ENCODE measurements at regions not wholly inside any gene's neighbourhood (a gene's known extent, or its start where the extent isn't known, plus 50 kb on each side); places are given as distances from the start of the nearest gene placed in this dataset.

GRCh38 chr14:97532052-97532451 lies 734.9 kb downstream of the VRK1 start:
- no peak for DNase-seq (ENCODE audit: low read depth in 1 of 2, low spot score in 1 of 2)
- Histone ChIP-seq H3K4me3 (replicated peaks; ENCODE audit: insufficient read depth, low read length) (no peak overlapping the region), H3K27ac (replicated peaks) (no peak overlapping the region), H3K27me3 (ENCODE audit: insufficient read depth, poor library complexity, severe bottlenecking) (no peaks in the 10 kb centered on the region)
- TF ChIP-seq POLR2AphosphoS5 (IDR thresholded peaks at IDR 0.05; ENCODE audit: low read depth) (no peak), GABPA (IDR thresholded peaks at IDR 0.05; ENCODE audit: low read depth) (no peak)
- TF ChIP-seq, protein P1, sequence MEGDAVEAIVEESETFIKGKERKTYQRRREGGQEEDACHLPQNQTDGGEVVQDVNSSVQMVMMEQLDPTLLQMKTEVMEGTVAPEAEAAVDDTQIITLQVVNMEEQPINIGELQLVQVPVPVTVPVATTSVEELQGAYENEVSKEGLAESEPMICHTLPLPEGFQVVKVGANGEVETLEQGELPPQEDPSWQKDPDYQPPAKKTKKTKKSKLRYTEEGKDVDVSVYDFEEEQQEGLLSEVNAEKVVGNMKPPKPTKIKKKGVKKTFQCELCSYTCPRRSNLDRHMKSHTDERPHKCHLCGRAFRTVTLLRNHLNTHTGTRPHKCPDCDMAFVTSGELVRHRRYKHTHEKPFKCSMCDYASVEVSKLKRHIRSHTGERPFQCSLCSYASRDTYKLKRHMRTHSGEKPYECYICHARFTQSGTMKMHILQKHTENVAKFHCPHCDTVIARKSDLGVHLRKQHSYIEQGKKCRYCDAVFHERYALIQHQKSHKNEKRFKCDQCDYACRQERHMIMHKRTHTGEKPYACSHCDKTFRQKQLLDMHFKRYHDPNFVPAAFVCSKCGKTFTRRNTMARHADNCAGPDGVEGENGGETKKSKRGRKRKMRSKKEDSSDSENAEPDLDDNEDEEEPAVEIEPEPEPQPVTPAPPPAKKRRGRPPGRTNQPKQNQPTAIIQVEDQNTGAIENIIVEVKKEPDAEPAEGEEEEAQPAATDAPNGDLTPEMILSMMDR (IDR thresholded peaks at IDR 0.05; ENCODE audit: insufficient read depth, low read length) = no peak
- TF ChIP-seq, protein P2, sequence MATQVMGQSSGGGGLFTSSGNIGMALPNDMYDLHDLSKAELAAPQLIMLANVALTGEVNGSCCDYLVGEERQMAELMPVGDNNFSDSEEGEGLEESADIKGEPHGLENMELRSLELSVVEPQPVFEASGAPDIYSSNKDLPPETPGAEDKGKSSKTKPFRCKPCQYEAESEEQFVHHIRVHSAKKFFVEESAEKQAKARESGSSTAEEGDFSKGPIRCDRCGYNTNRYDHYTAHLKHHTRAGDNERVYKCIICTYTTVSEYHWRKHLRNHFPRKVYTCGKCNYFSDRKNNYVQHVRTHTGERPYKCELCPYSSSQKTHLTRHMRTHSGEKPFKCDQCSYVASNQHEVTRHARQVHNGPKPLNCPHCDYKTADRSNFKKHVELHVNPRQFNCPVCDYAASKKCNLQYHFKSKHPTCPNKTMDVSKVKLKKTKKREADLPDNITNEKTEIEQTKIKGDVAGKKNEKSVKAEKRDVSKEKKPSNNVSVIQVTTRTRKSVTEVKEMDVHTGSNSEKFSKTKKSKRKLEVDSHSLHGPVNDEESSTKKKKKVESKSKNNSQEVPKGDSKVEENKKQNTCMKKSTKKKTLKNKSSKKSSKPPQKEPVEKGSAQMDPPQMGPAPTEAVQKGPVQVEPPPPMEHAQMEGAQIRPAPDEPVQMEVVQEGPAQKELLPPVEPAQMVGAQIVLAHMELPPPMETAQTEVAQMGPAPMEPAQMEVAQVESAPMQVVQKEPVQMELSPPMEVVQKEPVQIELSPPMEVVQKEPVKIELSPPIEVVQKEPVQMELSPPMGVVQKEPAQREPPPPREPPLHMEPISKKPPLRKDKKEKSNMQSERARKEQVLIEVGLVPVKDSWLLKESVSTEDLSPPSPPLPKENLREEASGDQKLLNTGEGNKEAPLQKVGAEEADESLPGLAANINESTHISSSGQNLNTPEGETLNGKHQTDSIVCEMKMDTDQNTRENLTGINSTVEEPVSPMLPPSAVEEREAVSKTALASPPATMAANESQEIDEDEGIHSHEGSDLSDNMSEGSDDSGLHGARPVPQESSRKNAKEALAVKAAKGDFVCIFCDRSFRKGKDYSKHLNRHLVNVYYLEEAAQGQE (IDR thresholded peaks at IDR 0.05; ENCODE audit: insufficient replicate concordance, low read depth) = no peak

DNA sequence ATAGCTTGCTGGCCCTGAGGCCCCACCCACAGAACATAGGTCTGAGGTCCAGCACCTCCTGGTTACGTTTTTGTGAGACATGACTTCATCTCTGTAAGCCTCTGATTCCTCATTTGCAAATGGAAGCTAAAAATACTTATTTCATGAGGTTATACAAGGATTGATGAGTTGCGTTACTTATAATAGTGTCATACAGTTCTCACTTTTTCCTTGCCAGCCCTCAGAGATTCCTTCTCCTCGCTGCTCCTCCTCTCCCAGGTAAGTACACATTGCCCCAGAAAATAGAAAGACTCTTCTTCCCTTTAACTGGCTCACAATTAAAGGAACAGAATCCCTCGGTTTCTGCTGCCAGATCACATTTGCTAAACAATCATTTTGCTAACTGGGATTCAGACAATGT lies 739.2 kb downstream of the VRK1 start:
- TF ChIP-seq, protein P1 (IDR thresholded peaks at IDR 0.05; ENCODE audit: insufficient read depth, low read length) = no peak
- TF ChIP-seq, protein P2 (IDR thresholded peaks at IDR 0.05; ENCODE audit: insufficient replicate concordance, low read depth) = no peak
- TF ChIP-seq POLR2AphosphoS5 (IDR thresholded peaks at IDR 0.05; ENCODE audit: low read depth) (no peak), GABPA (IDR thresholded peaks at IDR 0.05; ENCODE audit: low read depth) (no peak), SPI1 (IDR thresholded peaks at IDR 0.05; ENCODE audit: borderline replicate concordance, low read depth) (no peak)
- Histone ChIP-seq H3K4me3 (replicated peaks; ENCODE audit: insufficient read depth, low read length) (no peak overlapping the region), H3K27ac (replicated peaks) (no peak overlapping the region), H3K27me3 (ENCODE audit: insufficient read depth, poor library complexity, severe bottlenecking) (no peaks in the 10 kb centered on the region)
- DNase-seq (ENCODE audit: low read depth in 1 of 2, low spot score in 1 of 2) = no peak

- Histone ChIP-seq H3K27me3 (ENCODE audit: insufficient read depth, poor library complexity, severe bottlenecking) (no peaks in the 10 kb centered on the region), H3K4me3 (replicated peaks; ENCODE audit: insufficient read depth, low read length) (no peak overlapping the region), H3K27ac (replicated peaks) (no peak overlapping the region)
- TF ChIP-seq SPI1 (IDR thresholded peaks at IDR 0.05; ENCODE audit: borderline replicate concordance, low read depth) (no peak), GABPA (IDR thresholded peaks at IDR 0.05; ENCODE audit: low read depth) (no peak), POLR2AphosphoS5 (IDR thresholded peaks at IDR 0.05; ENCODE audit: low read depth) (no peak)
- TF ChIP-seq, protein P2 (IDR thresholded peaks at IDR 0.05; ENCODE audit: insufficient replicate concordance, low read depth) = no peak
- TF ChIP-seq, protein P1 (IDR thresholded peaks at IDR 0.05; ENCODE audit: insufficient read depth, low read length) = no peak
- DNase-seq (ENCODE audit: low read depth in 1 of 2, low spot score in 1 of 2) = no peak
Observed at GRCh38 chr14:97538749-97539410, 741.7 kb downstream of the VRK1 start.
